PC-3 (cell line): ENCODE measurements at regions not wholly inside any gene's neighbourhood (a gene's known extent, or its start where the extent isn't known, plus 50 kb on each side); places are given as distances from the start of the nearest gene placed in this dataset.

Experiments
- EZH2 ChIP-seq: fragments of 300-600 bp; sonication (generic); IDR thresholded peaks from one replicate; pipeline ENCODE4 v1.6.1; 2017; ENCODE audit warnings: antibody characterized with exemption, mild to moderate bottlenecking, low read length; ENCODE audit not compliant: unreplicated experiment
- EZH2phosphoT487 ChIP-seq: fragments of 300-600 bp; sonication (generic); IDR thresholded peaks from 2 replicates; pipeline ENCODE4 v1.6.1; 2018; ENCODE audit warnings: mild to moderate bottlenecking, antibody characterized with exemption, low read length, borderline replicate concordance
- TF ChIP-seq, protein P1 (sequence below): fragments of 300-600 bp; sonication (generic); conservative IDR thresholded peaks from 2 replicates; pipeline ENCODE4 v1.5.1; 2017; ENCODE audit warnings: antibody characterized with exemption, low read depth, mild to moderate bottlenecking, low read length

DNA sequence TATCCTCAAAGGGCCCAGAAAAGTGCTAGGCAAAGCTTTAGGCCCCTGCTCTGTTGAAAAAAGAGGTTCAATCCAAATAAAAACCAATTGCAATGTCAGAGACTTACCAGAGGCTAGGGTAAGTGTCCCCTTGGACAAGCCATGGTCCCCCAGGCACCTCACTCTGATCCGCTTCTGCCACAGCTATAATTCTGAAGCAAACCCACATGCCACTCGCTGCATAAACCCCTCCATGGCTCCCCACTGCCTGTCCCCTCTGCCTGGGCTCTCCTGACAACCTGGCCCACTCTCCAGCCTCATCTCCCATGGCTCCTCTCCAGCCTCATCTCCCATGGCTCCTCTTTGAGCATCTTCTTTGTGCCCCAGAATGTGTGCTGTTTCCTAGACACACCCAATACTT is 169.6 kb upstream of the TLE3 start:
- TF ChIP-seq, protein P1, sequence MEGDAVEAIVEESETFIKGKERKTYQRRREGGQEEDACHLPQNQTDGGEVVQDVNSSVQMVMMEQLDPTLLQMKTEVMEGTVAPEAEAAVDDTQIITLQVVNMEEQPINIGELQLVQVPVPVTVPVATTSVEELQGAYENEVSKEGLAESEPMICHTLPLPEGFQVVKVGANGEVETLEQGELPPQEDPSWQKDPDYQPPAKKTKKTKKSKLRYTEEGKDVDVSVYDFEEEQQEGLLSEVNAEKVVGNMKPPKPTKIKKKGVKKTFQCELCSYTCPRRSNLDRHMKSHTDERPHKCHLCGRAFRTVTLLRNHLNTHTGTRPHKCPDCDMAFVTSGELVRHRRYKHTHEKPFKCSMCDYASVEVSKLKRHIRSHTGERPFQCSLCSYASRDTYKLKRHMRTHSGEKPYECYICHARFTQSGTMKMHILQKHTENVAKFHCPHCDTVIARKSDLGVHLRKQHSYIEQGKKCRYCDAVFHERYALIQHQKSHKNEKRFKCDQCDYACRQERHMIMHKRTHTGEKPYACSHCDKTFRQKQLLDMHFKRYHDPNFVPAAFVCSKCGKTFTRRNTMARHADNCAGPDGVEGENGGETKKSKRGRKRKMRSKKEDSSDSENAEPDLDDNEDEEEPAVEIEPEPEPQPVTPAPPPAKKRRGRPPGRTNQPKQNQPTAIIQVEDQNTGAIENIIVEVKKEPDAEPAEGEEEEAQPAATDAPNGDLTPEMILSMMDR: no peak
- TF ChIP-seq EZH2: no peak
- TF ChIP-seq EZH2phosphoT487: no peak
